ENCODE measurements at regions not wholly inside any gene's neighbourhood (a gene's known extent, or its start where the extent isn't known, plus 50 kb on each side); places are given as distances from the start of the nearest gene placed in this dataset.

DNA sequence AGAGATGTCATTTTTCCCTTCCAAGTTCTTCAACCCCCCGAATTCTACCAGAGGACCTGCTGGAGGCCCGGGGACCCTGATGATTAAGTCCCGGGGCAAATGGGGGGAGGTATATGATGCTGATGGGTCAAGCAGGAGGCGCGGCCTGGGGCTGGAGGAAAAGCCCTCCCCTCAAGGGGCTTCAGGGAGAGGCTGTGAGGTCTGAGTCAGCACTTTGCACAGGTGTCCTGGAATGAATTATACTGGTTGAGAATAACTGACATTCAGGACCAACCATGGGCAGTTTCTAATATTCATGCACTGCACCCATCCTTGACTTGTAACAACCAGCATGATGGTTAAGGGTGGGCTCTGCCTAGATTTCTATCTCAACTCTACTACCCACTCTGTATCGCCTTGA lies 146.8 kb upstream of the SYT13 start:
- H3K27ac ChIP-seq, result no peak overlapping the region
- peaks cover 4% of the 10 kb centered on the region for H3K27me3 ChIP-seq
- H3K9me3 ChIP-seq (ENCODE audit: low read depth), result no peaks in the 10 kb centered on the region
- no peak overlapping the region for H3K4me3 ChIP-seq
- no peaks in the 10 kb centered on the region for H3K36me3 ChIP-seq
- no peak for DNase-seq (ENCODE audit: low read depth in 1 of 2, low spot score in 1 of 2)
- TF ChIP-seq, protein P1, sequence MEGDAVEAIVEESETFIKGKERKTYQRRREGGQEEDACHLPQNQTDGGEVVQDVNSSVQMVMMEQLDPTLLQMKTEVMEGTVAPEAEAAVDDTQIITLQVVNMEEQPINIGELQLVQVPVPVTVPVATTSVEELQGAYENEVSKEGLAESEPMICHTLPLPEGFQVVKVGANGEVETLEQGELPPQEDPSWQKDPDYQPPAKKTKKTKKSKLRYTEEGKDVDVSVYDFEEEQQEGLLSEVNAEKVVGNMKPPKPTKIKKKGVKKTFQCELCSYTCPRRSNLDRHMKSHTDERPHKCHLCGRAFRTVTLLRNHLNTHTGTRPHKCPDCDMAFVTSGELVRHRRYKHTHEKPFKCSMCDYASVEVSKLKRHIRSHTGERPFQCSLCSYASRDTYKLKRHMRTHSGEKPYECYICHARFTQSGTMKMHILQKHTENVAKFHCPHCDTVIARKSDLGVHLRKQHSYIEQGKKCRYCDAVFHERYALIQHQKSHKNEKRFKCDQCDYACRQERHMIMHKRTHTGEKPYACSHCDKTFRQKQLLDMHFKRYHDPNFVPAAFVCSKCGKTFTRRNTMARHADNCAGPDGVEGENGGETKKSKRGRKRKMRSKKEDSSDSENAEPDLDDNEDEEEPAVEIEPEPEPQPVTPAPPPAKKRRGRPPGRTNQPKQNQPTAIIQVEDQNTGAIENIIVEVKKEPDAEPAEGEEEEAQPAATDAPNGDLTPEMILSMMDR (IDR thresholded peaks at IDR 0.05; ENCODE audit: low read depth, low read length), result no peak
- no peaks in the 10 kb centered on the region for H3K4me1 ChIP-seq (ENCODE audit: low read depth)

DNA sequence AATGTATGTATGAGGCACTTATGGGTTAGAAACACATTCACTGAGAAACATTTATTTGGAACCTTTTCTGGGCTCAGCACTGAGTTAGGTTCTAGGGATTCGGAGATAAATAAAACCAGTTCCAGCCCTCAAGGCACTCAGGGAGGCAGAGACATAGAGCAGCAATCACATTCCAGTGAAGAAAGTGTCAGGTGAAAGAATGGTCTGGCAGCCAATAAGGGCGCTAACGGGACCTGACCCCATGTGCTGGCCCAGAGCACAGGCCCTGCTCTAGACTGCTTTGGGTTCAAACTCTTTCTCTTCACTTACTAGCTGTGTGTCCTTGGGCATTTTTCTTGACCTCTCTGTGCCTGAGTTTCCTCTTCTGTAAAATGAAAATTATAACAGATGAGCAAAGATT lies 146.0 kb upstream of the SYT13 start:
- Histone ChIP-seq H3K4me3 (no peak overlapping the region), H3K9me3 (ENCODE audit: low read depth) (no peaks in the 10 kb centered on the region), H3K4me1 (ENCODE audit: low read depth) (no peaks in the 10 kb centered on the region), H3K27ac (no peak overlapping the region), H3K36me3 (no peaks in the 10 kb centered on the region), H3K27me3 (peaks cover 4% of the 10 kb centered on the region)
- DNase-seq (ENCODE audit: low read depth in 1 of 2, low spot score in 1 of 2), result no peak
- TF ChIP-seq, protein P1 (IDR thresholded peaks at IDR 0.05; ENCODE audit: low read depth, low read length), result no peak

DNA sequence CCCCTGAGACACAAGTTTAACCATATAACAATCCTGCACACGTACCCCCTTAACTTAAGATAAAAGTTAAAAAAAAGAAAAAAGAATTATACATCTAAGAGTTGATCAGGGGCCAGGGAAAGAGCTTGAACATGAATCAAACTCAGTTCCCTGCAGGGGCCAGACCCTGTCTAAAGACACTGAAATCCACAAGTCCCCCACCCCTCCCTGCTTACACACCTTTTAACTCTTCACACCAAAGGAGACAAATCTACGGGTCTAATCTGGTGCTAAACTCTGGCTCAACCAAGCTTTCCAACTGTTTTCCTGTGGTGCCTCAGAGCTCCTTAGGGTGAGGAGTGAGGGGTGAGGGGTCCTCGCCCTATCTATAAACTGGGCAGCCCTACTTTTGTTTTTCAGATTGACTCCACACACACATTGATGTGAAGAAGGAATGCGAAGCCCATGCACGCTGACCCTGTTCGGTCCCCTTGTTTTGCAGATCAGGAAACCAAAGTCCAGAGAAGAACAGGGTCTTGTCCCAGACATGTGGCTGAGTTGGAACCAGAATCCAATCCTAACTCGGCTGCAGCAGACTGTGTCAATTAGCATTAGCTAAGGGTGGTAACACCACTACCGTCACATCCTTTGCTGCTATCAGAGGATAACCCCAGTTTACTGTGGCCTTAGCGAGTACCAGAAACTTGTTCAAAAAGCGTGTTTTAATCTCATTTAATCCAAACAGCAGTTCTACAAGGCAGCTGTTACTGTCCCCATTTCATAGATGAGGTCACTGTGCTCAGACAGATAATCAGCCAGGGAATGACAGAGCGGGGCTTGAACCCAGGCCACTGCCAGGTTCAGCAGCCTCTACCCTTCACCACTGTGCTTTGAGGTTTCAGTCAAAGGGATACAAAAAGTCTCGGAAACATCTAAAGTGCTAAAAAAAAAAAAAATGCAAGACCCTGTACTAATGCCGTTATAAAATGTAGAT lies 145.2 kb upstream of the SYT13 start:
- H3K36me3 ChIP-seq, result no peaks in the 10 kb centered on the region
- H3K27ac ChIP-seq, result no peak overlapping the region
- H3K4me1 ChIP-seq (ENCODE audit: low read depth), result no peaks in the 10 kb centered on the region
- TF ChIP-seq, protein P1 (IDR thresholded peaks at IDR 0.05; ENCODE audit: low read depth, low read length), result no peak
- H3K27me3 ChIP-seq, result peaks cover 4% of the 10 kb centered on the region
- no peak for DNase-seq (ENCODE audit: low read depth in 1 of 2, low spot score in 1 of 2)
- H3K4me3 ChIP-seq, result no peak overlapping the region
- H3K9me3 ChIP-seq (ENCODE audit: low read depth), result no peaks in the 10 kb centered on the region

DNA sequence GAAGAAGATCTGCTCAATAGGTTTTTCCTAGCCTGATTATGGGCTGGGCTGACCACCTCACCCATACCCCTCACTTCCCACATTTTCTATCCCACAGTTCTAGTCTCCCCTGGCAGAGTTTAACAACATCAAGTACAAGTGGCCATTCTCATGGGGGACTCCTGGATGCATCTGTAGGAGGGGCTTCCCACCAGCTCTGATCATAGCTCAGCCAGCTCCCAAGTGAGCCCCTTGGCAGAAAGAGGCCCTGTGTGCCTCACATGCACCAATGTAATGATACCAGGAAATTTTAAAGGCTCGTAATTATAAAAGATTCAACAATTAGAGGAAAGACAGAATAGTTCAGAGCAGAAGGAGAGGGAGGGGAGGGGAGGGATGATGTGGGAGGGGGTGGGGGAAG lies 144.2 kb upstream of the SYT13 start:
- Histone ChIP-seq H3K36me3 (no peaks in the 10 kb centered on the region), H3K4me3 (no peak overlapping the region), H3K4me1 (ENCODE audit: low read depth) (no peaks in the 10 kb centered on the region), H3K9me3 (ENCODE audit: low read depth) (no peaks in the 10 kb centered on the region), H3K27ac (no peak overlapping the region), H3K27me3 (peaks cover 4% of the 10 kb centered on the region)
- TF ChIP-seq, protein P1 (IDR thresholded peaks at IDR 0.05; ENCODE audit: low read depth, low read length), result no peak
- no peak for DNase-seq (ENCODE audit: low read depth in 1 of 2, low spot score in 1 of 2)

DNA sequence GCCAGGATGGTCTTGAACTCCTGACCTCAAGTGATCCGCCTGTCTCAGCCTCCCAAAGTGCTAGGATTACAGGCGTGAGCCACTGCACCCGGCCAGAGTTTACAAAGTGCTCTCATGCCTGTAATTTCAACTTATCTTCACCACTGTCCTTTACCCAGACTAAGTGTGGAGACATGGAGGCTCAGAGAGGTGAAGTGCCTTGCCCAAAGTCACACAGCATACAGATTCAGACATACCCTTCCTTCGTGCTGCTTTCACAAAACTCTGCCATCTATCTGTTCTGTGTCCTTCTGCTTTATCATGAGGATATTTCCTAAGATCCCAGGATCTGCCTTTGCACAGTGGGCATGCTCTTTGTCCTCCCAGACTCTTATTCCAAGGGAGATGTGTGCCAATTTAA lies 143.6 kb upstream of the SYT13 start:
- Histone ChIP-seq H3K27ac (no peak overlapping the region), H3K27me3 (peaks cover 4% of the 10 kb centered on the region), H3K4me3 (no peak overlapping the region), H3K4me1 (ENCODE audit: low read depth) (no peaks in the 10 kb centered on the region), H3K9me3 (ENCODE audit: low read depth) (no peaks in the 10 kb centered on the region), H3K36me3 (no peaks in the 10 kb centered on the region)
- no peak for DNase-seq (ENCODE audit: low read depth in 1 of 2, low spot score in 1 of 2)
- TF ChIP-seq, protein P1 (IDR thresholded peaks at IDR 0.05; ENCODE audit: low read depth, low read length), result no peak
